GM23248 (cell line): ENCODE measurements at regions not wholly inside any gene's neighbourhood (a gene's known extent, or its start where the extent isn't known, plus 50 kb on each side); places are given as distances from the start of the nearest gene placed in this dataset.

Experiments used
- EZH2 ChIP-seq: fragments of 200-600 bp; sonication (generic); IDR thresholded peaks from 2 replicates; pipeline ENCODE4 v1.6.1; 2018; ENCODE audit warnings: antibody characterized with exemption, mild to moderate bottlenecking; ENCODE audit not compliant: insufficient read depth, poor library complexity, severe bottlenecking
- EZH2phosphoT487 ChIP-seq: fragments of 200-600 bp; sonication (generic); IDR thresholded peaks from 2 replicates; pipeline ENCODE4 v1.6.1; 2018; ENCODE audit warnings: antibody characterized with exemption, moderate library complexity, mild to moderate bottlenecking, low read depth; ENCODE audit not compliant: insufficient read depth

- TF ChIP-seq EZH2 (no peak), EZH2phosphoT487 (no peak)
Observed at GRCh38 chr6:74181471-74181870, 485.5 kb downstream of the CD109 start.
